ENCODE measurements at regions not wholly inside any gene's neighbourhood (a gene's known extent, or its start where the extent isn't known, plus 50 kb on each side); places are given as distances from the start of the nearest gene placed in this dataset.

DNA sequence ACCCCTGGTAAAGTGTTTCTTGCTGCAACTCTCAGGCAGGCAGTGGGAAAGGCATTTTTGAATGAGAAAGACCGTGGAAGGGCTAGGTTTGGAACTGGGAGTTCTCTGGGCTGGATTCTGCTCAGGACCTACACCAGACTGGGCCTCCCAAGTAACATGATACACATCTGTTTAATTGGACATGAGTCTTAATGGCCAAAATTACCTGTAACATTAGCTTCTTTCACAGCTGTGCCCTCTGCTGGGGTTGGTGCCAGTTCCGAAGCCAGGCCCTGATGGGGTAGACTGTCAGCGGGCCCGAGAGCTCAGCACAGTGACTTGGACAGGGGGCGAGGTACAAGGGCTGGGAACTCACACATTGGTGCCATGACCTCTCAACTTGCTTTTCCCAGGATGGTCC is 118.9 kb upstream of the IRX3 start:
- FAIRE-seq: no peak

DNA sequence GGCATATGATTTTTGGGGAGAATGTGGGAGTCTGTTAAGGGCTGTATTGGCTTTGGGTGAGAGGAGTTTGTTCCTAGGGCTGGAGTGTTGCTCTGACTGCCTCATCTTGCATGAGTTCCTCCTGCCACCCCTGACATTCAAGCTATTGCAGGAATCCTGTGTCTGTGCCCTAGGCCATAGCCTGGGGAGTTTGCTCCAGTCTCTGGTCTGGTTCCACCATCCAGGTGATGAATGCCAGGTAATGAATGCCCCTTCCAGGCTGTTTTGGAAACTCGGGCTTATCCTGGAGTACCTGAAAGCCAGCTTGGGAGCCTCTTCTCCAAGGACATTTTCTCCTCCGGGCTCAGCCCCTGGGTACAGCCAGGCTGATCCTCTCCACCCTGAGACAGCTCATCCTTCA is 117.0 kb upstream of the IRX3 start:
- no peak for FAIRE-seq

DNA sequence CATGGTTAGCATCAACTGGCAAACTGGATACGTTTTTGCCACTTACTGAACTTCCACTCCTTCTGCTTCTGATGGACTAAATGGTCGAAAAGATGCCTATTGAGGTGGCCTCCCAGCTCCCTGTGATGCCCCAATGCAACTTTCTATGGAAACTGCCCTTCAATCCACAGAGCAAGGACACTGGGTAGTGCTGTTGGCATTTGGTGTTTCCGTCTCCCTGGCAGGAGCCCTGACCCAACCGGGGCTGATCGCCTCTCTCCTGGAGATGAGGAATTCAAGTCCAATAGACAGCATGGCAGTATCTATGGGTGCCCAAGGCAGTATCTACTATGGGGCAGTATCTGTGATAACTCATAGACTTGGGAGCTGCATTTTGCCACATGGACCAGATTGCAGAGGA is 116.3 kb upstream of the IRX3 start:
- no peak for FAIRE-seq

DNA sequence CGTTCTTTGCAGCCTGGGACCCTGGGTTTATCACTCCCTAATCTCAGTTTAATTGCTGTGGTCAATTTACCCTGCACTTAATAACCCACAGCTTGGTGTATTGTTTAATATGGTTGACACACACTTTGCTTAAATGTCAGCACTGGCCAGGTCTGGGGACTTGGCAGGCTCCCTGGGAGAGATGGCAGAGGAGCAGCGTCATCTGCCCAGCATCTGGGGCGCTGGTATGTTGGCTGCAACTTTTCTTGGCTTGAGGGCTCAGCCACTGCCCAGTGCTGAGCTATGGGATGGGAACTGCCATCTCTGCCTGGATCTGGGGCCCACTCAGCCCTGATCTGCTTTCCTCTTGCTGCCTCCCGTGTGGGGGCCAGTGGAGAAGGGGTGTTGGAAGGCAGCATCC is 115.7 kb upstream of the IRX3 start:
- FAIRE-seq: no peak

DNA sequence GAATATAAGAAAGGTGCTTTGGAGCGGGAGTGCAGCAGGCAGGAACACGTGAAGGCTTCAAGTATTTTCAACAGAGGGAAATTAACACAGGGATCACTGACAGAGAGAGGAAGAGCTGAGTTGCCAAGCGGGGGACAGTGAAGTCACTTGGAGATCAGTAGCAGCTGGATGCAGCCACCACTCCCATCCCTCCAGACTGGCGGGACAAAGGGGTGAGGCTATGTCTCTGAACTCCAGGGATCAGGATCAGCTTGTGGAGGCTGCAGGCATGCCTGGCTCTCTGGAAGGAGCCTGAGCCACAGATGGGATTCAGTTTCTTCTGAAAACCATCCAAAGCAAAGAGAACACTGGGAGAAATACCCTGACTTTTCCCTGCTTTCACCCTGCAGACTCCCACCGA is 113.7 kb upstream of the IRX3 start:
- FAIRE-seq: no peak

DNA sequence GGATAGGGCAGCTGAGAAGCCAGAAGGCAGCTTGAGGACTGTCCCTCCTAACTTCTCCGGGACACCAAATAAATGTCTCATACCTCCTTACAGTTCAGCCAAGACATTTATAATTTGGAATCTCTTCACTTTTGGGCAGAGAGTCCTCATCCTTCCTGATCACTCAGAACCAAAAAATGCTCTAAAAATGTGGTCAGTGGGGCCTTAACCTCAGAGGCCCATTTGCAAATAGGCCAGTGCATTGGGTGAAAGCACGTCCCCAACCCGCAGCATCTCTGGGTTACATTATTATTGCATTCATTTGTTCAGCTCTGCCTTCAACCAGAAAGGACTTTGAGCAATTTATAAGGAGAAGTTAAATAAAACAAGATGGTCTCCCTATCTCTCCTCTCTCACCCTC is 112.4 kb upstream of the IRX3 start:
- FAIRE-seq: no peak

DNA sequence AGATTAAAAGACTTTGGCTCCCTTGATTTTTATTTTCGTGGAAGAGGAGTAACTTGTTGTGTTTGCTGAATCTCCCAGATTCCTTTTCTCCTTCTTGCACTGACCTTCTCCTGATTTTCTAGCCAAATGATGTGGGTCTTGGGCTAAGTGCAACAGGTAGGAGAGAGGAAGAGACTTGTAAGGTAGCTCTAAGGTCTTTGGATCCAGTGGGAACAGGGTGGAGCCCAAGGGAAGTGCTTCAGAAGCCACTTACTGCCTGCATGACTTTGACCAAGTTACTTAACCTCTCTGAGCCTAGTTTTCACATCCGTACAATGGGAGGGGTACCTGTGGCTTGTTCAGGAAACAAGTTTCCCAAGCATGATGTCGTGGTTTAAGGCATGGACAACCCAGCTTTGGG is 111.3 kb upstream of the IRX3 start:
- no peak for FAIRE-seq

DNA sequence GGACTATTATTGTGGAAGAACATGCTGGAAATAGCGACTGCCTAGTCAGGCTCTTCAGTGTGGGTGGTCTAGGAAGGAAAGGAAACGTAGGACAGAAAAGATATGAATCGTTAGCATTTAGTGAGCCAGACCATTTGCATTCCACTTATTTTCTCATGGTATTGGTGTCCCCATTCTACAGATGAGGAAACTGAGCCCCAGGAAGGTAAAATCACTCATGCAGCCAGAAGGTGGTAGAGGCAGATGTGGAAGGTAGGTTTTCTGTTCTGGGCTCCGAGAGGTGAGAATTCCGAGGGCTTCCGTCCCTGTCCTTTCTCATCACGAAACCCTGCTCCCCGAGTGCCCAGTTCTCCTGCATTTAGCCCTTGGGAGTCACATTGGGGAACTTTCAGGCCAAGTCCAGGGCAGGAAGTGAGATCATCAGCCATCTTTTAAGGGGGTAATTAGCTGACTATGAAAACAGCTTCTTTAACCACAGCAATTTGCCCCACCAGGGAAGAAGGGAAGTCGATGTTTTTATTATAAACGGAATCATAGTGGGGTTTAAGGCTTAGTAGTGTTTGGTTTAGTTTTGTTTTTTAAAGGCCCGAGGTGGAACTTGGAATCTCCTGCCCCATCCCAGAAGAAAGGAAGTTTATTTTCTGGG is 110.7 kb upstream of the IRX3 start:
- FAIRE-seq: no peak

DNA sequence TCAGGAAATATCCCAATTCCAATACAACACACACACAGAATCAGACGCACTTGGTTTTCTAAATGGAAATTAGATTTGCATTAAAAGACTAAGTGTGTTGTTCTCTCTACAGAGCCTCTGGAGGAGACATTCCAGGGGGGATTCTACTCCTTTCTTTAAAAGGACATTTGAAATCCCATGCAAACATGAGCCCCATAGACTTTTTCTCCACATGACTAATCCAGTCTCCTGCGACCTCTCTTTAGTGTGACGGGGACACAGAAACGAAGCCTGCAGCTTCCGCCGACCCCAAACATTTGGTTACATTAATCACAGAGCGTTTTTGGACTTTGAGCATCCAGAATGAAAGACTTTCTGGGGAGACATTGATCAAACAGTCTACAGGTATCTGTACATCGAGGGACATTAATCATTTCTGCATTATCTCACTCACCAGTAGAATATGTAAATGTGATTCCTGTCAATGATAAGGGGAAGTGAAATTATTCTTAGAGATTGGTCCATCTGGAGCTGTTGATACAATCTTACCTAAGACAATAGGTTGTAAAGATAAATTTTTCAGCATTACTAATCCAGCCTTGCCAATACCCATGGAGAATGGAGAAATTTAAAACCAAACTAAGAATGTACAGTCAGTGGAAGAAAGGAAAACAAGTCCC is 103.4 kb upstream of the IRX3 start:
- FAIRE-seq: no peak

DNA sequence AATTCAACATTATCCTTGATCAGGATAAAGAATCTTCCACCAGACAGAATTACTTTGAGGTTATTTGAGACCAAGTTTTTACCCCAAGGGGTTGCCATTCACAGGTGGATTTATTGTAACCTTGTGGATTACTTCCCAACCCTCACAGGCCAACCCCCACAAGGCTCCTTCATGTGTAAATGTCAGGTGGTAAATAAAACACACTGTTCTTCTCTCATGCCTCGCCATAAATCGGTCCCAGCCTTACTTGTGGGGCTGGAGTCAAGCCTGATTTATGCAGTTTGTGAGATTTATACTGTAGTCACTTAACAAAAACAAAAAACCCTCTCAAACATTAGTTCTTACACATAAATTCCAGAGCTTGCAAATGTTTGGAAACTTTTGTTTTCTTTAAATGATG is 98.6 kb upstream of the IRX3 start:
- no peak for FAIRE-seq

DNA sequence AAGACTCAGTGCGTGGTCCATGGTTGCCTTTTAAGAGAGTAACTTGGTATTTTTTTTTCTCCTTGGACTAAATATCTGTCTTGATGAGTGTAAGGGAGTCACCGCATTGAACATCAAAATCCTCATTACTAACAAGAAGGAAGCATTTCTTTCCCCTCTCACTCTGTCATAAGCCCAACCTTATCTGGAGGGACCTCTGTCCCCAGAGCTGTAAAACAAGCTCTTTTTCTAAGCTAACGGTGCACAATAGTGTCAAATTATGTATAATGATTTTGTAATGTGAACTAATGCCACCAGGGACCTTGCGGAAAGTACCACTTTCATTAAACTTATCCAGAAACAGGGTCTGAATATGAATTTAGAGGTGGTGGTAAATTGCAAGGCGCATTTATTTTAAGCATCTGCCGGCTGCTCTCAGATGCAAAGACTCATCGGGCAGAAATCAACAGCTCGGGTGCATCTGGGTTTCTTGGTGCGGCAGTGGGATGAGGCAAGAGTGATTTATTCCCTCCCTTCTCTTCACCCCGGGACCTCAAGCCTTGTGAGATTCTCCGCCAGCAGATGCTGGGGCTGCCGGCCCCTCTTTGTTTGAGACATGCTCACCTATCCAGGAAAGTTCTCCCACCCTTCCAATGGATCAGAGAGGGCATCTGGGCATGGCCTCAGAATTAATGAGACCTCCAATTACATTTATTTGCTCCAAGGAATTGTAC is 95.2 kb upstream of the IRX3 start:
- FAIRE-seq: no peak

DNA sequence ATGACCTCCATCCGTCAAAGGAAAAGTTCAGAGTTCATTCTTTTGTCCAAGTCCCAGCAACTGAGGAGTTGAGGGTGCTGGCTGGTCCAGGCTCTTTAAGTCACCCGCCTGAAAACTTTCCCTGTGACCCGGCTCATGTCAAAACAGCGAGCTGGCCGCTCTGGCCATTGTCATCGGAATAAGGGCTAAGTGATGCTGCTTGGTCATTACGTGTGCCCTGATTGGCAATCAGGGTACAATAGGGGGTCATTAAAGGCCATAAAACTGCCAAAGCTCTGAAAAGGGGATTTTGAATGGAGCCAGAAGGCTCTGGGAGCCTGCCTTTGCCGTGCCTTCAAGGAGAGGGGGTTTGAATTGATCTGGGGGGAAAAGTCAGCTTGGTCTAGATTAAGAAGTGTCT is 88.5 kb upstream of the IRX3 start:
- no peak for FAIRE-seq

DNA sequence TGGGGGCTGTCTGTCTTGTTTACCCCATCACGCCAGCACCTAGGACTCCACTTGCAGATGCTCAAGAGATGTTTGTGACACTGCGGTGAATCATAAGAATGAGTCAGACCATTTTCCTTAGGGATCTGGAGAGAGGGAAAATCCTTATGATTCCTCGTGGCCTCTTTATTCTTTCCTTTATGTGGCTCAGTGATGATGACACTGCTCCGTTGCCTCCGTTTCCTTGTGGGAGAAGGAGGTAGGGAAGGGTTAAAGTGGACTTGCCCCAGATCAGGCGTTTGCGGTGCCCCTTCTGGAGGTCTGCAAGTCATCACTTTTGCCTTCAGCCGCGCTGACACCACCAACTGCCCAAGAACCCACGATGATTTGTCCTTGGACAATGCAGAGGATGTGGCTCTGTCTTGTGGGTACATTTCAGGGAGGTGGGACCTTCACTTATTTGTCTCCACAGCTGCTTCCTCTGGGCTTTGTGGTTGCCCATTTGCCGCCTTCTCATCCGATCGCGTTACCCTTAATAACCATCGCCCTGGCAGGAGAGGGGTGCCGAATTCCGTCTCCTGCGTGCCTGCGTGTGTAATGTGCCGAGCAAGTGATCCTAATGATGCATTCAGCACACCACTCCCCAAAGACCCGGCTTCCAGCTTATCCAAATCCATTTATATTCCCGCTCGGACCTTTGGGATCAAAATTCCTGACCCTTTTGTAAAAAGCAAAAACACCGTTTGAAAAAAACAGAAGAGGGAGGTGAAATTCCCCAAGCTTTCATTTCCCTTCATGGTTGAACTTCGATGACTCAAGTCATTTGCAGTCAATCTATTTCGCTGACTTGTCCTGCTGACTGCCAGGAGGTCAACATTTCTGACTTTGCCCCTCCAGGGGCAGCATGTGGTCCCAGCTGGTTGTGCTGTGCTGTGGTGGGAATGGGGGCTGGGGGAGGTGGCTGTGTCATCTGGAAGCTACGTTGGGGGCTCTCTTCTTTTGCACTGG is 87.2 kb upstream of the IRX3 start:
- FAIRE-seq: no peak

DNA sequence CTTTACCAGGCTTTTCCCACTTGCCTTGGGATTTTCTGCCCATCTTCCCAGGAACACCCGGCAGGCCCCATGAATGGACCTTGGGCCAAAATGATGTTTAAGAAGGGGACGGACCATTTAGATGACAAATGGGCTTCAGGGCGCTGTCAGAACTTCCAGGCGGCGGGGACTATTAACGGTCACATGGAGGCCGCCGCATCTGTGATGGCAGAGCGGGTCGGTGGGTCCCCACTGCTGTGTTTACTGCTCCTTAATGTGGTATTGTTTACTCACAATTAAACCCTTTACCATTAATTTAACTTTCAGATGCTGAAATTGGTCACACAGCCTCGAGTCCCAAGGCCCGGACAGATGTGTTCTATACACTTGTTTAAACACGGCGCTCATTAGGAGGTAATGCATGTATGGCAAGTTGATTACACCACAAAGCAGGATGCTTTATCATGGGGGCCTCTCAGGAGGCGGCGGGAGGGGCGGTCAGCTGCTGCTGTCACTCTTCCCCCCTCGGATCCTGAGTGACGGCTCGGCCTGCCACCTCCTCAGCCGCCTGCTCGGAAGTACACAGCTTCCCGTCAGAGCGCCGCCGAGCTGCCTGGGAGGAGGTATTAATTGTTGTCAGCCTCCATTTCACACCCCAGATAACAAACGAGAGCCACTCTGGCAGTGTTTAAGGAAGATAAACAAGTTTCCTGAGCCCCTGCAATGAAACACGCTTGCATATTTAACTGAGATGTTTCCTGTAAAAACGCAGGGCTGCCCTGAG is 83.9 kb upstream of the IRX3 start:
- FAIRE-seq: no peak

DNA sequence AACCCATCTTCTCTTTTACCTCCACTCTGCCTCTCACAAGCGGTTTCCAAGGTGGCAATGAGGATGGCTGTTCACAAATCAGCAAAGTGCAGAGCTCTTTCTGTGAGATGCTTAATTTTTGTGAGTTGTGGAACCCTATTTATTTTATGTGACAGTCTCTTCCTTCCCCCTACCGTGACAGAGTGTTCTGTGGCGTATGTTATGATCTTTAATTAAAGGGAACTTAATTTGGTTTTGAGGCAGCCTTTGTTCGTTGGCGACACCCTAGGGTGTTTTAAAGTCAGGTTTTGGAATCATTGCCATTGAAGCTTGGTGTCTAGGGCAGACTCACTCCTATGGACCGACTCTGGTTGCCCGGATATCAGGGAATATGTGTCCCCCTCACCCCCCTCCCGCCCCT is 83.3 kb upstream of the IRX3 start:
- FAIRE-seq: no peak

DNA sequence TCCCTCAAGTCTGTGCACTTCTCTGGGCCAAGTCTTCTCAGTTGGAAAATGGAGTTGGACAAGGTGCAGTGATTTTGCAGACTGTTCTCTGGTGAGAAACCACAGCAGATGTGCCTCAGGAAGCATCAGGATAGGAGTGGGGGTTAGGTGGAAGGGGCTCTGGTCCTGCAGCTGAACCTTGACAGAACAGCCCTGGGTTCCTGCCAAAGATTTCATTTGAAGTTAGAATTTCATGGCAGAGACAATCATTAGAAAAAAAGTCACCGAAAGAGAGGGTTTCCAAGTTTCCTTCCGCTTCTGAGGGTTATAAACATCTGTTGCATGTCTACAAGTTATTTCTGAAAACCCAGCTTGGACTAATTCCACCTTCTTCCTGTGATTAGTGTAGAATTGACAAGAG is 80.4 kb upstream of the IRX3 start:
- no peak for FAIRE-seq

DNA sequence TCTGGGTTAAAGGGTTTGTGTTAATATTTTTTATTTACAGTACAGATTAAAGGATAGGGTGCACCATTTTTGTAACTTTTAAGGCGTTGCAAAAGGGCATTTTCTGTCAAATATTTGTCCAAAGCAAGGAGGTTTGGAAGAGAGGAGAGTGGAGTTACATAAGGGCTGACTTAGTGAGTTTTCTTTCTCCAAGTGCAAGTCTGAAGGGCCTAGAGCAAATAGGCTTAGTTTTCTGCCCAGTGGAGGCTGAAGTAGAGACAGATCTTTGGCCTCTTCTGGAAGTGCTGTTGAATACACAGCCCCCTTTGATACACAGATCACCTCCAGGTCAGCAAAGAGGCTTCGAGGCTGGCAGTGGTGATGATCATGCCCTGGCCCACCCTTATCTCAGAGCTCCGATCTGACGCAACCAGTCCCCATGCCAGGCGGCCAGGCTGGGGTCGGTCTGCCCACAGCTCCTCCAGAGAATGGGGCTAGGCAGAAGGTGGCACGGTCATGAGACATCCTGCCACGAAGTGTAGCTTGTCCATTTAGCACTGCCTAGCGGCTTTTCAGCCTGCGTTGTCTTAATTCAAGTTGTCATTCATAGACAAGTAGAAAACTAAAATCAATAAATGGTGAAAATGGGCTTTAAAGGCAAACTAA is 79.5 kb upstream of the IRX3 start:
- FAIRE-seq: no peak

DNA sequence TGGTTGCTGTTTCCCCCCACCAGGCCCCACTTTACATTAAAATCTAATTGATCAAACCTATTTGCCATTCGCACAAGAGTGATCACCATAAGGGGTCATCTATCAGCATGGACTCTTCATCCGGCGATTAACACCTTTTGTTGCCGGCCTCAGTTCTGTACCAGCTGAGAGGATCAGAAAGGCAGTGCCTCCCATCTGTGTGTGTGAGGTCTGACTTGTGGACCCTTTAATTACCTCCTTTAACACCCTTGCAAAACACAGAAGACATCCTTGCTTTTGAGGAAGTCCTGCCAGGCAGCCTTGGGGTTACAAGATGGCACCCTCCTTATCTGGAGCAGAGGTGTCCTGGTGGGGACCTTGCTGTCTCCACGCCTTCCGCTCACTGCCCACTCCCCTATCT is 77.2 kb upstream of the IRX3 start:
- FAIRE-seq: no peak

DNA sequence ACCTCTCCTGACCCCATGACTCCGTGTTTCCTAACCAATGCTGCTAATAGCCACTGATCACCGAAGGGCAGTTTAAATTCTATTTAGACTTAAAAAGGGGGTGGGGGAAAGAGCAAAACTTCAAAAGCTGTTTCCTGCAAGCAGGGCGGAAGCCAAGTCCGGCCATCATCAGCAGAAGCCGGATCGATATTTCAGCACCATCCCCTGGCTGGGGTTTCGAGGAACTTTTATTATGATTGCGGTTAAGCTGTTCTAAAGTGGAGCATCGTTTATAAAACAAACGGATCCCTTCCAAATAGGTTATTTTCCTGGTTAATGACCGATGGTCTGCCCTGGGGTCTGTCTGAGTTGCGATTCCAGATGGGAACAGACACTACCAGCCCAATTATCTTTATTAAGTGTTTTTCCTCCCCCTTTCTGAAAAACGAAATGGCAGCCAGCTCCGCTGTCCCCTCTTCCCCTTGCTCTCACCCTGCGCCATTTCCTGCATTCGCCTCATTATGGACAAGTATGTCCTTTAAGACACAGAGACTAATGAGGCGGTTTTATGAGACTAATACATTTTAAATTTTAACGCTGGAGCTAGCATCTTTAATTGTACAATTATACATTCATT is 76.1 kb upstream of the IRX3 start:
- FAIRE-seq: no peak

DNA sequence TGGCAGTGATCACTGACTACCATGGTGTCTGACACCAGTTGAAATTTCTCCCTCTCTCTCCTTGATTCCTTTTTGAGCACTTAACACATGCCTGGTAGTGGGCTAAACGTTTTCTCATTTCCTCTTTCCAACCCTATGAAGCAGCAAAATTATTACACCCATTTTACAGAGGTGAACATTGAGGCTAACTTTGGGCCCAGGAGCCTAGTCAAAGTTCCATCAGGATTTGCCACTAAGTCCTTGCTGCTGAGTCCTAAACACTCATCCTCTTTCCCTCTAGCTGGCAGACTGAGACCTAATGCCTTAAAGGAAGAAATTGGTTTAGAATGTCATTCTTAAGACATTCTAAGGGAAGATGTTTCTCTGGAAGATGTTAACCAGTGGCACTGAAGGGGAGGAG is 74.7 kb upstream of the IRX3 start:
- no peak for FAIRE-seq

DNA sequence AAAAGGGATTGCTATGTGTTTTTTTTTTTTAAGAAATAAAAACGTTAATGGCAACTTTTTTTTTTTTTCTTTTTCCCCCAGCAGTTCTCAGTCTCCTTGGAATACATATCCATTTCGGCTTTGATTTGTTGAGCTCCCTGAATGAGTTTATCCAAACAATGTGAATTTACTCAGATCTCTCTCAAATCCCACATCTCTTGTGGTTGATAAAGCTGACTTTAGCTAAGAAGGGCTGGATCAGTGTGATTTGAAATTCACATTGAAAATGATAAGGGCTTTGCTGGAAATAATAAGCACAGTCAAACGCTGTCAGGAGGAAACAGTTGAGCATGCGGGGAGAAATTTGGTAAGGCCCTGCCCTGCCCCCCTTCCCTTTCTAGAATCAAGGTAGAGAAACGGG is 74.1 kb upstream of the IRX3 start:
- FAIRE-seq: no peak

All from colon (tissue), 2 donors.